HepG2 (cell line): ENCODE measurements at regions not wholly inside any gene's neighbourhood (a gene's known extent, or its start where the extent isn't known, plus 50 kb on each side); places are given as distances from the start of the nearest gene placed in this dataset.

ENCODE experiments used
- ATAC-seq: fragments of 200-7000 bp; cut with Tn5 transposase; 3 replicates; pipeline ENCODE4 v1.9.1; 2020; ENCODE audit warnings: mild to moderate bottlenecking, moderate library complexity
- BruUV-seq: library from RNA; stranded (reverse); fragments of 400-500 nt; replicated peaks from 2 replicates; lab custom pipeline; 2021; lab: Mats Ljungman, UMichigan
- CTCF ChIA-PET: fragments of 300-600 bp; formaldehyde crosslinking; extraction: SDS; loops from one replicate; lab custom pipeline; 2021; ENCODE audit warnings: low total read pairs, inconsistent platforms, low intra/inter-chr PET ratio; lab: Yijun Ruan, JAX
- POLR2A ChIA-PET: fragments of 350-600 bp; sonication (Branson Sonifier 250); formaldehyde crosslinking; loops from one replicate; lab custom pipeline; 2020; ENCODE audit warnings: antibody characterized with exemption, inconsistent platforms; lab: Yijun Ruan, JAX
- DNase-seq: peaks from one replicate; pipeline ENCODE4 v3.0.0-alpha.2; 2015; ENCODE audit warnings: low spot score
- FAIRE-seq: peaks from 3 replicates; lab custom pipeline; 2011; peaks lifted over from hg19 to GRCh38; lab: Jason Lieb, UNC
- H2AFZ ChIP-seq: one replicate; pipeline ENCODE4 v1.6.1; 2011; ENCODE audit warnings: low read length, inconsistent platforms
- H3K27ac ChIP-seq: fragments of 300-600 bp; 3 replicates; pipeline ENCODE4 v1.8.0; 2011; ENCODE audit warnings: mixed run types, mild to moderate bottlenecking, mixed read lengths, low read length, inconsistent platforms; ENCODE audit not compliant: insufficient read depth; ENCODE audit errors: extremely low read length
- H3K27me3 ChIP-seq, 2 experiments: fragments of 200-600 bp in 1 of 2; 2 replicates in 1 of 2; 3 replicates in 1 of 2; pipeline versions ENCODE4 v1.6.0 to v1.8.0; 2011; ENCODE audit warnings: low read length in 2 of 2, mild to moderate bottlenecking in 2 of 2, moderate library complexity in 2 of 2, inconsistent platforms in 1 of 2; ENCODE audit not compliant: insufficient read depth in 2 of 2, control insufficient read depth in 1 of 2
- H3K36me3 ChIP-seq, 2 experiments: fragments of 200-600 bp in 1 of 2; replicated peaks in 1 of 2; 2 replicates in 1 of 2; 3 replicates in 1 of 2; pipeline versions ENCODE4 v1.5.1 to v1.8.0; 2011; ENCODE audit warnings: low read length in 2 of 2, inconsistent platforms in 1 of 2; ENCODE audit not compliant: insufficient read depth in 2 of 2, control insufficient read depth in 1 of 2
- H3K4me1 ChIP-seq: 2 replicates; pipeline ENCODE4 v1.5.1; 2012; ENCODE audit warnings: low read length, inconsistent platforms; ENCODE audit not compliant: insufficient read depth
- H3K4me2 ChIP-seq: 2 replicates; pipeline ENCODE4 v1.6.0; 2011; ENCODE audit warnings: low read depth, low read length, inconsistent platforms
- H3K4me3 ChIP-seq, 3 experiments: fragments of 200-600 bp in 1 of 3; sonication (generic), shearing (Covaris generic) in 1 of 3; replicated peaks in 1 of 3; 2 replicates each; pipeline ENCODE4 v1.5.1; 2011 to 2016; ENCODE audit warnings: low read length in 3 of 3, inconsistent platforms in 2 of 3, low read depth in 2 of 3, mild to moderate bottlenecking in 2 of 3, control low read depth in 1 of 3, mixed read lengths in 1 of 3; ENCODE audit not compliant: insufficient read depth in 1 of 3
- H3K79me2 ChIP-seq: one replicate; pipeline ENCODE4 v1.6.1; 2011; ENCODE audit warnings: low read length, inconsistent platforms; ENCODE audit not compliant: insufficient read depth
- H3K9ac ChIP-seq: 2 replicates; pipeline ENCODE4 v1.6.0; 2011; ENCODE audit warnings: mild to moderate bottlenecking, low read depth, low read length, inconsistent platforms; ENCODE audit not compliant: insufficient read depth
- H3K9me3 ChIP-seq: 2 replicates; pipeline ENCODE4 v1.5.1; 2012; ENCODE audit warnings: mild to moderate bottlenecking, low read length
- H4K20me1 ChIP-seq: 2 replicates; pipeline ENCODE4 v1.6.0; 2011; ENCODE audit warnings: inconsistent platforms, mild to moderate bottlenecking, low read length, moderate library complexity; ENCODE audit not compliant: insufficient read depth
- ETV6 ChIP-seq: sonication (generic); formaldehyde crosslinking; conservative IDR thresholded peaks from 2 replicates; pipeline ENCODE4 v1.4.0; 2020; ENCODE audit warnings: missing genetic modification reagents
- FLYWCH1 ChIP-seq: sonication (generic); formaldehyde crosslinking; IDR thresholded peaks from 2 replicates; pipeline ENCODE4 v1.8.1; 2023; ENCODE audit warnings: mild to moderate bottlenecking, missing genetic modification reagents
- GTF3A ChIP-seq: sonication (generic); formaldehyde crosslinking; conservative IDR thresholded peaks from 2 replicates; pipeline ENCODE4 v1.4.0; 2020; ENCODE audit warnings: mild to moderate bottlenecking, missing genetic modification reagents
- MED8 ChIP-seq: sonication (generic); formaldehyde crosslinking; IDR thresholded peaks from 2 replicates; pipeline ENCODE4 v1.8.1; 2023; ENCODE audit warnings: mild to moderate bottlenecking, missing genetic modification reagents; ENCODE audit not compliant: insufficient replicate concordance
- NFKB2 ChIP-seq: sonication (generic); formaldehyde crosslinking; IDR thresholded peaks from 2 replicates; pipeline ENCODE4 v1.4.0; 2020; ENCODE audit warnings: missing genetic modification reagents, borderline replicate concordance
- NRL ChIP-seq: sonication (generic); formaldehyde crosslinking; IDR thresholded peaks from 2 replicates; pipeline ENCODE4 v1.5.0; 2020; ENCODE audit warnings: missing genetic modification reagents, mild to moderate bottlenecking, moderate library complexity, borderline replicate concordance
- TERF1 ChIP-seq: sonication (generic); formaldehyde crosslinking; IDR thresholded peaks from 2 replicates; pipeline ENCODE4 v1.8.0; 2022; ENCODE audit warnings: mild to moderate bottlenecking, missing genetic modification reagents, moderate library complexity
- ZBTB1 ChIP-seq: sonication (generic); formaldehyde crosslinking; IDR thresholded peaks from 2 replicates; pipeline ENCODE4 v1.4.0; 2020; ENCODE audit warnings: missing genetic modification reagents, borderline replicate concordance
- ZNF543 ChIP-seq: sonication (generic); formaldehyde crosslinking; IDR thresholded peaks from 2 replicates; pipeline ENCODE4 v1.4.0; 2020; ENCODE audit warnings: mild to moderate bottlenecking, missing genetic modification reagents
- ZNF788 ChIP-seq: sonication (generic); formaldehyde crosslinking; IDR thresholded peaks from 2 replicates; pipeline ENCODE4 v1.5.0; 2020; ENCODE audit warnings: mild to moderate bottlenecking, missing genetic modification reagents, borderline replicate concordance
- WGBS: methylation state at CpG from one replicate; pipeline ENCODE4 v1.1.6; 2017; ENCODE audit warnings: low lambda C conversion rate; 5-methylcytosine and 5-hydroxymethylcytosine counted together
- in situ Hi-C: cut with HindIII; loops from 2 replicates; pipeline ENCODE4 v1.10.0; 2017; ENCODE audit warnings: low pct_unique_long_range_greater_than_20kb; ENCODE audit not compliant: extremely low pct_ligation_motif_present
- intact Hi-C: fragments of 100-400 bp; cut with micrococcal nuclease; formaldehyde crosslinking; loops from one replicate; pipeline ENCODE4 v1.10.0; 2022; ENCODE audit not compliant: unreplicated experiment
- TF ChIP-seq, protein P1 (sequence below): sonication (generic); formaldehyde crosslinking; IDR thresholded peaks from 2 replicates; pipeline ENCODE4 v1.9.0; 2022; ENCODE audit warnings: missing genetic modification reagents, mild to moderate bottlenecking, borderline replicate concordance

- TF ChIP-seq FLYWCH1: no peak
- TF ChIP-seq NRL: no peak
- no peak for TF ChIP-seq GTF3A (CRISPR knock-in tag)
These were observed 652.1 kb downstream of the CBLN4 start (continued) for GRCh38 chr20:55353206-55353605.

DNA sequence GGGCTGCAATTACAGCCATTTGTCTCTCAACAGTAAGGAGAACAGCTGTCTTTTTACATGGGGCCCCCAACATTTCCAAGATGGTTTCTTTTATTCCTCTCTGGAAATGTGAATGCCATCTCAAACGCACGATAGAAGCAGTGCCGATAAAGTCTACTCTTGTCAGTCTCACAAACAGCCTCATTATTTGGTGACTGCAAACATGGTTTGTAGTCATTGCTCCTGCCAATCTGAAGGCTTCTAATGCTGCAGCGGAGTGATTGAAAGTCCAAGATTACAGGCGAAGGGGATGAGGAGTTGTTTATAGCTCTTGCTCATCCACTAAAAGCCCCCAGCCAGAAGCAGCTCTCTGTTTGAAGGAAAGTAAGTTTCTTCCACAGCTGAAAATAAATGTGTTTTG, 657.1 kb downstream of the CBLN4 start:
- no peaks in the 10 kb centered on the region for H4K20me1 ChIP-seq
- no TSS peak for BruUV-seq
- H3K79me2 ChIP-seq: no peaks in the 10 kb centered on the region
- no peaks in the 10 kb centered on the region for H3K27me3 ChIP-seq
- ChIA-PET CTCF (no interaction called here), POLR2A (no interaction called here)
- no peak for FAIRE-seq
- H2AFZ ChIP-seq: no peak overlapping the region
- no peaks in the 10 kb centered on the region for H3K4me1 ChIP-seq
- no peak for ATAC-seq
- H3K9me3 ChIP-seq: peaks cover 100% of the 10 kb centered on the region
- H3K27ac ChIP-seq: no peak overlapping the region
- no peak overlapping the region for H3K9ac ChIP-seq
- intact Hi-C loops: no loop called here
- WGBS: 3% methylated on average over 5 of the region's 5 CpGs
- no peak for DNase-seq
- H3K4me3 ChIP-seq: no peak overlapping the region
- in situ Hi-C loops: no loop called here
- H3K4me2 ChIP-seq: no peak overlapping the region
- TF ChIP-seq, protein P1, sequence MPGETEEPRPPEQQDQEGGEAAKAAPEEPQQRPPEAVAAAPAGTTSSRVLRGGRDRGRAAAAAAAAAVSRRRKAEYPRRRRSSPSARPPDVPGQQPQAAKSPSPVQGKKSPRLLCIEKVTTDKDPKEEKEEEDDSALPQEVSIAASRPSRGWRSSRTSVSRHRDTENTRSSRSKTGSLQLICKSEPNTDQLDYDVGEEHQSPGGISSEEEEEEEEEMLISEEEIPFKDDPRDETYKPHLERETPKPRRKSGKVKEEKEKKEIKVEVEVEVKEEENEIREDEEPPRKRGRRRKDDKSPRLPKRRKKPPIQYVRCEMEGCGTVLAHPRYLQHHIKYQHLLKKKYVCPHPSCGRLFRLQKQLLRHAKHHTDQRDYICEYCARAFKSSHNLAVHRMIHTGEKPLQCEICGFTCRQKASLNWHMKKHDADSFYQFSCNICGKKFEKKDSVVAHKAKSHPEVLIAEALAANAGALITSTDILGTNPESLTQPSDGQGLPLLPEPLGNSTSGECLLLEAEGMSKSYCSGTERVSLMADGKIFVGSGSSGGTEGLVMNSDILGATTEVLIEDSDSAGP (CRISPR knock-in tag): no peak
- no peak for TF ChIP-seq ZNF788
- TF ChIP-seq, all 625 proteins: peak for 0
- no peaks in the 10 kb centered on the region for H3K36me3 ChIP-seq

GRCh38 chr20:55342822-55343221, 662.5 kb downstream of the CBLN4 start:
- no peak overlapping the region for H3K27ac ChIP-seq
- no peaks in the 10 kb centered on the region for H3K79me2 ChIP-seq
- ChIA-PET CTCF (no interaction called here), POLR2A (no interaction called here)
- no peaks in the 10 kb centered on the region for H3K4me1 ChIP-seq
- in situ Hi-C loops (no loop called here), intact Hi-C loops (no loop called here)
- no peak for FAIRE-seq
- H3K4me2 ChIP-seq: no peak overlapping the region
- no peaks in the 10 kb centered on the region for H4K20me1 ChIP-seq
- H3K9ac ChIP-seq: no peak overlapping the region
- BruUV-seq: no TSS peak
- H3K4me3 ChIP-seq: no peak overlapping the region
- no peak for TF ChIP-seq TERF1 (CRISPR knock-in tag)
- no peak for TF ChIP-seq ZNF543 (CRISPR knock-in tag)
- no peak for TF ChIP-seq ETV6 (CRISPR knock-in tag)
- TF ChIP-seq ZBTB1: no peak
- TF ChIP-seq MED8: no peak
- no peak for TF ChIP-seq NFKB2
- H2AFZ ChIP-seq: no peak overlapping the region
- H3K27me3 ChIP-seq: no peaks in the 10 kb centered on the region
- ATAC-seq: no peak
- H3K9me3 ChIP-seq: peaks cover 95% of the 10 kb centered on the region
- no peaks in the 10 kb centered on the region for H3K36me3 ChIP-seq
- 28% methylated on average over 3 of the region's 3 CpGs for WGBS
- no peak for DNase-seq
